ENCODE measurements at regions not wholly inside any gene's neighbourhood (a gene's known extent, or its start where the extent isn't known, plus 50 kb on each side); places are given as distances from the start of the nearest gene placed in this dataset.

DNA sequence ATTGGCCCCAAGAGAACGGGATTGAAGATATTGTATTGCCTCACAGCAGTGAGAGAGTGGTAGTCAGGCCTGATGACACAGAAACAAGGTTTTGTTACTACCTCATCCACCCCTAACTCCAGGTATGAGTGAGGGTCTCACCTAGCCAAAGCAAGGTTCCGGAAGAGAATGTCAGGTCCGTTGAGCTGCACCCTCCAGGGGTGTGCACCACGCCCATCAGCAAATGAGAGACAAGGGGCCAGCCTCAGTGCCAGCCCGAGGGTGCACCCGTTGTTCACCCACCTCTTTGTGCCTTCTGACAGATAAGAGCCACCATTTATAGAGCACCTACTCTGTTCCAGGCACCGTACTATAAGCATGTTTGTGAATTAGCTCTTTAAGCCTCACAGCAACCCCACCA is 121.9 kb upstream of the IPO9 start:
- Mint-ChIP-seq H3K4me3 (no peak overlapping the region), H3K4me1 (no peaks in the 10 kb centered on the region), H3K9me3 (peaks cover under 1% of the 10 kb centered on the region), H3K27ac (no peak overlapping the region), H3K27me3 (peaks cover 4% of the 10 kb centered on the region), H3K36me3 (ENCODE audit: low read depth) (no peaks in the 10 kb centered on the region)
- ChIA-PET CTCF (no interaction called here), POLR2A (no interaction called here)
- no peak for DNase-seq

- H3K4me3 Mint-ChIP-seq = no peak overlapping the region
- no peaks in the 10 kb centered on the region for H3K9me3 Mint-ChIP-seq
- ChIA-PET CTCF (interaction anchor here (1.6 kb wide), 1 partner anchor 11 kb away, joined by 8 read pairs; no protein-coding TSS in a partner anchor), POLR2A (no interaction called here)
- H3K36me3 Mint-ChIP-seq (ENCODE audit: low read depth) = no peaks in the 10 kb centered on the region
- H3K4me1 Mint-ChIP-seq = no peaks in the 10 kb centered on the region
- no peak for DNase-seq
- peaks cover 4% of the 10 kb centered on the region for H3K27me3 Mint-ChIP-seq
- no peak overlapping the region for H3K27ac Mint-ChIP-seq
Measured at GRCh38 chr1:201707656-201708055, 121.3 kb upstream of the IPO9 start.

DNA sequence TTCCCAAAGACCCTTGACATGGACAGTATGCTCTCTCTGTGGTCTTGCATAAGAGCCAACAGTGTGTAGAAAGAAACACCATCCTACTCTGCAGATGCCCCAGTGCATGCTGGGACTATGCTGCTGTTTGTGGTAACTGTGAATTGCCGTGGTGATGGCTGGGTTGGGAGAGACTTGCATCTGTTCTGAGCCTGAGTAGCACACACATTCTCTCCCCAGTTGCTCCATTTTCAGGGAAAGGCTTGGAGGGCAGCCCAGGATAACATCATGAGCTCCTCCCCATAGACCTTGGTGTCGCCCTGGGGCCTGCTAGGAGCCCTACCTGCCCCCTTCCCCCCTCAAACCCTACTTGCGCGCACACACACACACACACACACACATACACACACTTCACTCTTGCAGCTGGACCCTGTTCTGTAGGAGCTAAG is 120.9 kb upstream of the IPO9 start:
- Mint-ChIP-seq H3K27ac (no peak overlapping the region), H3K4me3 (no peak overlapping the region), H3K36me3 (ENCODE audit: low read depth) (no peaks in the 10 kb centered on the region), H3K27me3 (peaks cover 4% of the 10 kb centered on the region), H3K9me3 (no peaks in the 10 kb centered on the region), H3K4me1 (no peaks in the 10 kb centered on the region)
- no peak for DNase-seq
- ChIA-PET CTCF (interaction anchor here (1.1 to 1.9 kb wide), 4 partner anchors 11 to 260 kb away, joined by 3 to 11 read pairs (median 6); no protein-coding TSS in a partner anchor), POLR2A (no interaction called here)

DNA sequence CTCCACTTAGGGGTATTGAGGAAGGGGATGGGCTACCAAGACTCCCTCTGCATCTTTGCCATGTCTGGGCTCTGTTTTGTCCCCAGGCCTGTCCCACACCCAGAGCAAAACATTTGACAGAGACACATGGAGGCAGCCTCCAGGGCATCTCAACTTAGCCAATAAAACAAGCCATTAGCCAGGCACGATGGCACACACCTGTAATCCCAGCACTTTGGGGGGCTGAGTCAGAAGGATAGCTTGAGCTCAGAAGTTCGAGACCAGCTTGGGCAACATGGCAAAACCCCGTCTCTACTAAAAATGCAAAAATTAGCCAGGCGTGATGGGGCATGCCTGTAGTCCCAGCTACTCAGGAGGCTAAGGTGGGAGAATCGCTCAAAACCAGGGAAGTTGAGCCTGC is 120.3 kb upstream of the IPO9 start:
- no peaks in the 10 kb centered on the region for H3K36me3 Mint-ChIP-seq (ENCODE audit: low read depth)
- H3K4me1 Mint-ChIP-seq = no peaks in the 10 kb centered on the region
- H3K9me3 Mint-ChIP-seq = no peaks in the 10 kb centered on the region
- no peak for DNase-seq
- ChIA-PET POLR2A (no interaction called here), CTCF (interaction anchor here (0.6 to 1.9 kb wide), 12 partner anchors 10 to 261 kb away, joined by 3 to 11 read pairs (median 3); no protein-coding TSS in a partner anchor)
- no peak overlapping the region for H3K27ac Mint-ChIP-seq
- peaks cover 4% of the 10 kb centered on the region for H3K27me3 Mint-ChIP-seq
- H3K4me3 Mint-ChIP-seq = no peak overlapping the region

DNA sequence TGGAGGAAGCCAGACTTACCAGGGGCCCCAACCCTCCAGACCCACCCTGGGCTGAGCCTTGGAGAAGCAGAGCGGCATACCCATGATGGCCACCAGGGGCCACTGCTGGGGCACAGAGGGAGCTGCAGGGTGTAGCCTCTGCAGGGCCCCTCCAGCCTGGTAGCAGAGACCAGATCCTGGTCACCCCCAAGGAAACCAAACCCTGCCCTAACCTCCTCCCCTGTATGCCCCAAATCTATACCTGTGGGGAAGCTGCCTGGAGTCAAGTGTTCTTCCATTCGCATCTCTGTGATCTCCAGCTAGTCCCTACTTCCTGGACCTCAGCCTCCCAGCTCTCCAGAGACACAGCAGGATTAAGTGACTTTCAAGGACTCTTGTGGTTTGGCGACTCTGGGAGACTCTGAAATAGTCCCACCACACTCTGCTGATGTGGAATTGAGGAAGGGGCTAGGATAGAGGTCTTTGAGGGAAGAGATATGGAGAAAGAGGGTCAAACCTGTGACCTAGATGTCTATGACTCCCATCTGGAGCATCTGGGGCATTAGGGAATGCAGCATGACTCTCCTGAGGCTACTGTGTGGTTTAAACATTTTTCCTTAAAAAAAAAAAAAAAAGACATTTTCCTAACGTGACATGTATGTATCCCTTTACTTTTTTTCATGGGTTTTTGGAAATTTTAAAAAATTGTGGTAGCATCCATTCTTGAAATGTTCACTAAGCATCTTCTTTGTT is 119.2 kb upstream of the IPO9 start:
- no peak overlapping the region for H3K4me3 Mint-ChIP-seq
- no peaks in the 10 kb centered on the region for H3K4me1 Mint-ChIP-seq
- no peaks in the 10 kb centered on the region for H3K9me3 Mint-ChIP-seq
- no peaks in the 10 kb centered on the region for H3K36me3 Mint-ChIP-seq (ENCODE audit: low read depth)
- no peak overlapping the region for H3K27ac Mint-ChIP-seq
- peak; percentile 64 for DNase-seq
- POLR2A ChIA-PET = no interaction called here
- CTCF ChIA-PET = interaction anchor here (0.5 to 1.9 kb wide), 11 partner anchors 9 to 1795 kb away, joined by 3 to 11 read pairs (median 3); no protein-coding TSS in a partner anchor
- peaks cover 1% of the 10 kb centered on the region for H3K27me3 Mint-ChIP-seq

GRCh38 chr1:201710632-201711597 is 118.0 kb upstream of the IPO9 start:
- H3K36me3 Mint-ChIP-seq (ENCODE audit: low read depth) = no peaks in the 10 kb centered on the region
- ChIA-PET POLR2A (no interaction called here), CTCF (interaction anchor here (0.5 to 0.9 kb wide), 2 partner anchors 82 to 388 kb away, joined by 3 to 4 read pairs; no protein-coding TSS in a partner anchor)
- H3K27ac Mint-ChIP-seq = no peak overlapping the region
- peaks cover 1% of the 10 kb centered on the region for H3K27me3 Mint-ChIP-seq
- DNase-seq = no peak
- H3K9me3 Mint-ChIP-seq = no peaks in the 10 kb centered on the region
- no peaks in the 10 kb centered on the region for H3K4me1 Mint-ChIP-seq
- no peak overlapping the region for H3K4me3 Mint-ChIP-seq

DNA sequence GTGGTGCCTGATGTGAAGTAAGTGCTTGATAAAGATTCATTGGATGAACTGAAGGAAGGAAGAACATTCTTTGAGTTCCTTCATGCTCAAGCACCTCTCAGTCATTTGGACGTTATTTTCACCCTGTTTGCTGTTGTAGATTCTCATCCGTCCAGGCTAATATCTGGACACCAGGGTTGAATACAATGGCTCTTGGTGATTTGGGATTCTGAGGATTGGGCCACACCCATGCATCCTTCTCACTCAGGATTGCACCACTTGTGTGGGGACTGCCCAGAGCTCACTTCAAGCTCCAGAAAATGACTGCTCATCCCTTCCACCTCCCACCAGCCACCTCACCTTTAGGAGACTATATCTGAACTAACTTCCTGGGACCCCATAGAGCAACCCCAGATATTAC is 117.1 kb upstream of the IPO9 start:
- no peak for DNase-seq
- H3K36me3 Mint-ChIP-seq (ENCODE audit: low read depth) = no peaks in the 10 kb centered on the region
- no peaks in the 10 kb centered on the region for H3K9me3 Mint-ChIP-seq
- no peak overlapping the region for H3K4me3 Mint-ChIP-seq
- H3K4me1 Mint-ChIP-seq = no peaks in the 10 kb centered on the region
- H3K27me3 Mint-ChIP-seq = peaks cover 1% of the 10 kb centered on the region
- no peak overlapping the region for H3K27ac Mint-ChIP-seq
- ChIA-PET CTCF (no interaction called here), POLR2A (no interaction called here)

- no peaks in the 10 kb centered on the region for H3K4me1 Mint-ChIP-seq
- H3K36me3 Mint-ChIP-seq (ENCODE audit: low read depth) = no peaks in the 10 kb centered on the region
- H3K9me3 Mint-ChIP-seq = no peaks in the 10 kb centered on the region
- H3K4me3 Mint-ChIP-seq = no peak overlapping the region
- peaks cover 1% of the 10 kb centered on the region for H3K27me3 Mint-ChIP-seq
- ChIA-PET POLR2A (no interaction called here), CTCF (interaction anchor here (1.1 kb wide), 1 partner anchor 14 kb away, joined by 4 read pairs; no protein-coding TSS in a partner anchor)
- H3K27ac Mint-ChIP-seq = no peak overlapping the region
- DNase-seq = no peak
Measured at GRCh38 chr1:201712387-201713085, 116.4 kb upstream of the IPO9 start.

DNA sequence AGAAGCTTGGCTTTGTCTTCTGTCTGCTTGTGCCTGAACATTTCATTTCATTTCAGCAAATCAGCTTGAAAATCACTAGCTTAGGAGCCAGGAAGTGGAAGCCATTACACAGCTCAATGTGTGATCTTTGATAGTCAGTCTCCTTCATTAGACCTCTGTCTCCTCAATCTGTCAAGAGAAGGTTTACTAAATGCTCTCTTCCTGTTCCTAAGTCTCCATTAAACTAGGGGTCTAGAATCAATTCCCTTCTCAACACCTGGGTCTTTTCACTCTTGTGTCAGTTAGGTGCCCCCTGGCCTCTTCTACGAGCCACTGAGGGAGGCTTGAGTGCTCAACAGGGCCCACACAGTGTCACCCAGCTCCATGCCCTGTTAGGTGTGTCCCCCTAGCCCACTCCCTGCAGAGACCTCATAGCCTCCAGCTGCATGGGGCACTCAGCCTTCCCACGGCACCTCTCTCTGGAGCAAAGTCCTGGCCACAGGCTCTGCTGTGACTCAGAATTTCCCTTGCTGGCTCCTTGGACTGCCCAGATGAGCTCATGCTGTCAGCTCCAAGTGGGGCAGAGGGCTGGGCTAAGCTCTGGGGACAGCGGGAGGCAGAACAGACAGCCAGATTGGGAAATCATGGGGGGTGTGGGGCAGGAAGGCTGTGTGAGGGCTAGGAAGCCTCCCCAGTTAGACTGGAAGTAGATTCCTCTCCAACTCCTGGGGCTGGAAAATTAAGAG is 115.7 kb upstream of the IPO9 start:
- H3K36me3 Mint-ChIP-seq (ENCODE audit: low read depth) = no peaks in the 10 kb centered on the region
- H3K4me1 Mint-ChIP-seq = no peaks in the 10 kb centered on the region
- POLR2A ChIA-PET = no interaction called here
- CTCF ChIA-PET = interaction anchor here (0.7 to 1.1 kb wide), 2 partner anchors 10 to 13 kb away, joined by 3 to 4 read pairs; no protein-coding TSS in a partner anchor
- DNase-seq = no peak
- no peaks in the 10 kb centered on the region for H3K9me3 Mint-ChIP-seq
- H3K27ac Mint-ChIP-seq = no peak overlapping the region
- no peak overlapping the region for H3K4me3 Mint-ChIP-seq
- peaks cover 1% of the 10 kb centered on the region for H3K27me3 Mint-ChIP-seq

DNA sequence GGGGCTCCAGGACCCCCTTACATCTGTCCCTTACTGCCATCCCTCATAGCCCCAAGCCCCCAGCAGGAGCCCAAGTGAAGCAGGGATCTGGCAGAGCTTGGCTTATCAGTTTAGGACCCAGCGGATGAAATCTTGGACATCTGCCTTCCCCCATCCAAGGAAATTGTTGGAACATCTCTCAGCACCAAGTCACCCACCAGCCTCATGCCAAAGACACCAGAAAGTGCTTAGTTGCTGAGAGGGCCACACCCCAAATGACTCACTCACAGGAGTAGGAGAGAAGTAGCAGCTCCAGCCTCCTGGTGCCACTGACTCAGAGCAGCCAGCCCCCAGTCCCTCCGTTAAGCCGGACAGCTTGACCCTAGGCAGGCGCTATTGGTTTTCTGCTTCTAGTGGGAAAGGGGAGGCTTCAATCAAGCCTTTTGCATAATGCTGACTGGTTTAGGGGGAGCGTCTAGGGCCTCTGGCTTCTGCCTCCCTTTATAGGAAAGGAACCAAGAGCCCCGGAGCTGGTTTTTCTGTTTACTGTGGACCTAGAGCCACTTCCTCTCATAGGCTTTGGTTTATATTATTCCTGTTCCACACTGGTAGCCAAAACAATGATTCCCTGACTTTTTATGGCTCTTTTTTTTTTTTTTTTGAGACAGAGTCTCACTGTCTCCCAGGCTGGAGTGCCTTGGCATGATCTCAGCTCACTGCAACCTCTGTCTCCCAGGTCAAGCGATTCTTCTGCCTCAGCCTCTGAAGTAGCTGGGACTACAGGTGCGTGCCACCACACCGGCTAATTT is 114.2 kb upstream of the IPO9 start:
- Mint-ChIP-seq H3K4me1 (no peaks in the 10 kb centered on the region), H3K9me3 (no peaks in the 10 kb centered on the region), H3K36me3 (ENCODE audit: low read depth) (no peaks in the 10 kb centered on the region), H3K4me3 (no peak overlapping the region), H3K27me3 (peaks cover 1% of the 10 kb centered on the region), H3K27ac (no peak overlapping the region)
- CTCF ChIA-PET = interaction anchor here (0.6 to 0.7 kb wide), 2 partner anchors 10 to 65 kb away, joined by 3 read pairs; no protein-coding TSS in a partner anchor
- POLR2A ChIA-PET = no interaction called here
- DNase-seq = no peak

GRCh38 chr1:201715351-201715750 is 113.6 kb upstream of the IPO9 start:
- Mint-ChIP-seq H3K27me3 (peaks cover 1% of the 10 kb centered on the region), H3K4me1 (no peaks in the 10 kb centered on the region), H3K36me3 (ENCODE audit: low read depth) (no peaks in the 10 kb centered on the region), H3K4me3 (no peak overlapping the region), H3K27ac (no peak overlapping the region), H3K9me3 (no peaks in the 10 kb centered on the region)
- no peak for DNase-seq
- ChIA-PET POLR2A (no interaction called here), CTCF (interaction anchor here (0.7 to 2.0 kb wide), 2 partner anchors 10 to 12 kb away, joined by 3 to 6 read pairs; no protein-coding TSS in a partner anchor)
